Prostate gland (tissue), 2 donors: ENCODE measurements at regions not wholly inside any gene's neighbourhood (a gene's known extent, or its start where the extent isn't known, plus 50 kb on each side); places are given as distances from the start of the nearest gene placed in this dataset.

ENCODE experiments used
- POLR2A ChIP-seq: fragments of 450-650 bp; IDR thresholded peaks from one replicate; pipeline ENCODE4 v1.6.1; 2016; ENCODE audit warnings: antibody characterized with exemption, mild to moderate bottlenecking
- TF ChIP-seq, protein P1 (sequence below), 4 experiments: fragments of 200-600 bp in 2 of 4; fragments of 450-650 bp in 2 of 4; sonication (generic) in 2 of 4; IDR thresholded peaks; 1 replicate in 3 of 4; 2 replicates in 1 of 4; pipeline ENCODE4 v1.5.1; 2016 to 2019; ENCODE audit warnings: antibody characterized with exemption in 4 of 4, mild to moderate bottlenecking in 2 of 4, moderate library complexity in 2 of 4

GRCh38 chr2:81974216-81974615 lies 1669.7 kb upstream of the LRRTM1 start:
- TF ChIP-seq, protein P1, sequence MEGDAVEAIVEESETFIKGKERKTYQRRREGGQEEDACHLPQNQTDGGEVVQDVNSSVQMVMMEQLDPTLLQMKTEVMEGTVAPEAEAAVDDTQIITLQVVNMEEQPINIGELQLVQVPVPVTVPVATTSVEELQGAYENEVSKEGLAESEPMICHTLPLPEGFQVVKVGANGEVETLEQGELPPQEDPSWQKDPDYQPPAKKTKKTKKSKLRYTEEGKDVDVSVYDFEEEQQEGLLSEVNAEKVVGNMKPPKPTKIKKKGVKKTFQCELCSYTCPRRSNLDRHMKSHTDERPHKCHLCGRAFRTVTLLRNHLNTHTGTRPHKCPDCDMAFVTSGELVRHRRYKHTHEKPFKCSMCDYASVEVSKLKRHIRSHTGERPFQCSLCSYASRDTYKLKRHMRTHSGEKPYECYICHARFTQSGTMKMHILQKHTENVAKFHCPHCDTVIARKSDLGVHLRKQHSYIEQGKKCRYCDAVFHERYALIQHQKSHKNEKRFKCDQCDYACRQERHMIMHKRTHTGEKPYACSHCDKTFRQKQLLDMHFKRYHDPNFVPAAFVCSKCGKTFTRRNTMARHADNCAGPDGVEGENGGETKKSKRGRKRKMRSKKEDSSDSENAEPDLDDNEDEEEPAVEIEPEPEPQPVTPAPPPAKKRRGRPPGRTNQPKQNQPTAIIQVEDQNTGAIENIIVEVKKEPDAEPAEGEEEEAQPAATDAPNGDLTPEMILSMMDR (IDR thresholded peaks at IDR 0.05) = no peak
- TF ChIP-seq POLR2A = no peak
